Omental fat pad (tissue), 3 donors: ENCODE measurements at regions not wholly inside any gene's neighbourhood (a gene's known extent, or its start where the extent isn't known, plus 50 kb on each side); places are given as distances from the start of the nearest gene placed in this dataset.
A peak's percentile ranks its signal among the peaks of the same experiment; 100 is the strongest.

Experiments
- ATAC-seq: fragments of 150-250 bp; one replicate; pipeline ENCODE4 v1.9.1; 2016; ENCODE audit warnings: mild to moderate bottlenecking, moderate library complexity; ENCODE audit not compliant: low FRiP score
- DNase-seq: peaks from one replicate; pipeline ENCODE4 v3.0.0-alpha.2; 2019; ENCODE audit warnings: low spot score
- CTCF ChIP-seq, 3 donors: fragments of 450-650 bp; IDR thresholded peaks; one replicate each; pipeline ENCODE4 v1.5.1; 2016 to 2017; ENCODE audit warnings: antibody characterized with exemption in 3 of 3, mild to moderate bottlenecking in 3 of 3, moderate library complexity in 2 of 3

- ATAC-seq = no peak
- no peak for TF ChIP-seq CTCF (IDR thresholded peaks at IDR 0.05)
- no peak for DNase-seq
These were observed 105.5 kb upstream of the ZNF217 start for GRCh38 chr20:53699085-53699674.

GRCh38 chr20:53698371-53698978, 104.8 kb upstream of the ZNF217 start:
- ATAC-seq (no peak), DNase-seq (no peak)
- no peak for TF ChIP-seq CTCF (IDR thresholded peaks at IDR 0.05)

GRCh38 chr20:53695797-53696527, 102.3 kb upstream of the ZNF217 start:
- TF ChIP-seq CTCF (IDR thresholded peaks at IDR 0.05) = no peak
- DNase-seq = no peak
- no peak for ATAC-seq

- no peak for DNase-seq
- no peak for TF ChIP-seq CTCF (IDR thresholded peaks at IDR 0.05)
These were observed 99.7 kb upstream of the ZNF217 start for GRCh38 chr20:53693262-53693871.

GRCh38 chr20:53692465-53693067, 98.9 kb upstream of the ZNF217 start:
- DNase-seq (no peak), ATAC-seq (peak; percentile 48)
- TF ChIP-seq CTCF (IDR thresholded peaks at IDR 0.05) = no peak

More at GRCh38 chr20:53693262-53693871, 99.7 kb upstream of the ZNF217 start:
- ATAC-seq = no peak

- TF ChIP-seq CTCF (IDR thresholded peaks at IDR 0.05) = no peak
- ATAC-seq = no peak
- no peak for DNase-seq
These were observed 98.2 kb upstream of the ZNF217 start for GRCh38 chr20:53691811-53692192.
